Gastroesophageal sphincter (tissue), 3 donors: ENCODE measurements at regions not wholly inside any gene's neighbourhood (a gene's known extent, or its start where the extent isn't known, plus 50 kb on each side); places are given as distances from the start of the nearest gene placed in this dataset.

Source experiments
- CTCF ChIP-seq, 4 experiments: fragments of 200-600 bp in 2 of 4; fragments of 450-650 bp in 2 of 4; sonication (generic) in 1 of 4; IDR thresholded peaks; one replicate each; pipeline ENCODE4 v1.5.1; 2017 to 2019; ENCODE audit warnings: antibody characterized with exemption in 4 of 4, mild to moderate bottlenecking in 2 of 4, moderate library complexity in 2 of 4
- EP300 ChIP-seq: sonication (generic); formaldehyde crosslinking; IDR thresholded peaks from one replicate; pipeline ENCODE4 v1.6.1; 2017; ENCODE audit warnings: antibody characterized with exemption, mild to moderate bottlenecking
- POLR2AphosphoS5 ChIP-seq: sonication (generic); formaldehyde crosslinking; IDR thresholded peaks from one replicate; pipeline ENCODE4 v1.6.1; 2017; ENCODE audit warnings: antibody characterized with exemption

GRCh38 chr22:49331878-49332277 is 495.8 kb downstream of the BRD1 start:
- TF ChIP-seq CTCF (IDR thresholded peaks at IDR 0.05) (no peak), EP300 (no peak), POLR2AphosphoS5 (no peak)
